SU-DHL-6 (cell line): ENCODE measurements at regions not wholly inside any gene's neighbourhood (a gene's known extent, or its start where the extent isn't known, plus 50 kb on each side); places are given as distances from the start of the nearest gene placed in this dataset.

Experiments used
- H2AFZ ChIP-seq: fragments of 200-600 bp; sonication (generic); 2 replicates; pipeline ENCODE4 v1.6.1; 2014; ENCODE audit warnings: low read depth, mild to moderate bottlenecking, moderate library complexity, mixed read lengths, antibody characterized with exemption, low read length; ENCODE audit not compliant: severe bottlenecking
- H3F3A ChIP-seq: fragments of 200-600 bp; shearing (Covaris generic); 2 replicates; pipeline ENCODE4 v1.6.0; 2016; ENCODE audit warnings: antibody characterized with exemption, mild to moderate bottlenecking; ENCODE audit not compliant: insufficient read depth
- H3K27ac ChIP-seq: fragments of 200-600 bp; sonication (generic); 2 replicates; pipeline ENCODE4 v1.5.1; 2016; ENCODE audit warnings: low read depth, mild to moderate bottlenecking, low read length, moderate library complexity, mixed read lengths
- H3K27me3 ChIP-seq: fragments of 200-600 bp; sonication (generic), shearing (Covaris generic); 2 replicates; pipeline ENCODE4 v1.6.0; 2014; ENCODE audit warnings: mild to moderate bottlenecking, low read length
- H3K36me3 ChIP-seq: fragments of 200-600 bp; sonication (generic); 2 replicates; pipeline ENCODE4 v1.6.1; 2014; ENCODE audit warnings: mild to moderate bottlenecking, low read length, mixed read lengths
- H3K4me2 ChIP-seq: fragments of 300-600, 200-600 bp; shearing (Covaris generic), sonication (generic); 2 replicates; pipeline ENCODE4 v1.6.0; 2014; ENCODE audit warnings: low read length, low read depth, mild to moderate bottlenecking; ENCODE audit not compliant: poor library complexity, severe bottlenecking
- H3K4me3 ChIP-seq: fragments of 200-600 bp; sonication (generic); 2 replicates; pipeline ENCODE4 v1.5.1; 2014; ENCODE audit warnings: antibody characterized with exemption, low read length, mild to moderate bottlenecking, mixed read lengths; ENCODE audit not compliant: insufficient read depth, poor library complexity, severe bottlenecking
- H3K79me2 ChIP-seq: fragments of 200-600 bp; sonication (generic); 2 replicates; pipeline ENCODE4 v1.6.1; 2014; ENCODE audit warnings: mild to moderate bottlenecking, low read length, moderate library complexity; ENCODE audit not compliant: insufficient read depth
- H3K9ac ChIP-seq: fragments of 200-600 bp; sonication (generic); 2 replicates; pipeline ENCODE4 v1.7.0; 2014; ENCODE audit warnings: mild to moderate bottlenecking, low read length
- H3K9me2 ChIP-seq: fragments of 200-600 bp; sonication (generic); replicated peaks from 2 replicates; pipeline ENCODE4 v1.6.1; 2014; ENCODE audit warnings: low read length; ENCODE audit not compliant: insufficient read depth
- H3K9me3 ChIP-seq: fragments of 200-600 bp; sonication (generic); 2 replicates; pipeline ENCODE4 v1.6.1; 2014; ENCODE audit warnings: low read length, mixed read lengths; ENCODE audit not compliant: insufficient read depth
- H4K20me1 ChIP-seq: fragments of 200-600 bp; sonication (generic); 2 replicates; pipeline ENCODE4 v1.6.1; 2014; ENCODE audit warnings: low read depth, mild to moderate bottlenecking, antibody characterized with exemption, low read length, moderate library complexity, mixed read lengths
- EZH2phosphoT487 ChIP-seq: fragments of 200-600 bp; sonication (generic), shearing (Covaris generic); conservative IDR thresholded peaks from 2 replicates; pipeline ENCODE4 v1.6.1; 2018; ENCODE audit warnings: mild to moderate bottlenecking, antibody characterized with exemption, low read length, moderate library complexity, mixed read lengths
- TF ChIP-seq, protein P1 (sequence below): fragments of 200-600 bp; sonication (generic); IDR thresholded peaks from one replicate; pipeline ENCODE4 v1.5.1; 2017; ENCODE audit warnings: antibody characterized with exemption, mild to moderate bottlenecking, low read length, moderate library complexity; ENCODE audit not compliant: insufficient read depth, poor library complexity, severe bottlenecking

- Histone ChIP-seq H3K9me2 (no peaks in the 10 kb centered on the region), H4K20me1 (no peaks in the 10 kb centered on the region), H3K27me3 (no peaks in the 10 kb centered on the region), H3K27ac (no peak overlapping the region), H3K4me2 (no peak overlapping the region), H3K4me3 (no peak overlapping the region), H3F3A (no peaks in the 10 kb centered on the region), H3K9me3 (no peaks in the 10 kb centered on the region), H3K79me2 (no peaks in the 10 kb centered on the region), H3K36me3 (no peaks in the 10 kb centered on the region), H2AFZ (no peak overlapping the region), H3K9ac (no peak overlapping the region)
- TF ChIP-seq EZH2phosphoT487, result no peak
- TF ChIP-seq, protein P1, sequence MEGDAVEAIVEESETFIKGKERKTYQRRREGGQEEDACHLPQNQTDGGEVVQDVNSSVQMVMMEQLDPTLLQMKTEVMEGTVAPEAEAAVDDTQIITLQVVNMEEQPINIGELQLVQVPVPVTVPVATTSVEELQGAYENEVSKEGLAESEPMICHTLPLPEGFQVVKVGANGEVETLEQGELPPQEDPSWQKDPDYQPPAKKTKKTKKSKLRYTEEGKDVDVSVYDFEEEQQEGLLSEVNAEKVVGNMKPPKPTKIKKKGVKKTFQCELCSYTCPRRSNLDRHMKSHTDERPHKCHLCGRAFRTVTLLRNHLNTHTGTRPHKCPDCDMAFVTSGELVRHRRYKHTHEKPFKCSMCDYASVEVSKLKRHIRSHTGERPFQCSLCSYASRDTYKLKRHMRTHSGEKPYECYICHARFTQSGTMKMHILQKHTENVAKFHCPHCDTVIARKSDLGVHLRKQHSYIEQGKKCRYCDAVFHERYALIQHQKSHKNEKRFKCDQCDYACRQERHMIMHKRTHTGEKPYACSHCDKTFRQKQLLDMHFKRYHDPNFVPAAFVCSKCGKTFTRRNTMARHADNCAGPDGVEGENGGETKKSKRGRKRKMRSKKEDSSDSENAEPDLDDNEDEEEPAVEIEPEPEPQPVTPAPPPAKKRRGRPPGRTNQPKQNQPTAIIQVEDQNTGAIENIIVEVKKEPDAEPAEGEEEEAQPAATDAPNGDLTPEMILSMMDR, result no peak
Observed at GRCh38 chrX:109839694-109840567, 106.9 kb upstream of the ACSL4 start.

DNA sequence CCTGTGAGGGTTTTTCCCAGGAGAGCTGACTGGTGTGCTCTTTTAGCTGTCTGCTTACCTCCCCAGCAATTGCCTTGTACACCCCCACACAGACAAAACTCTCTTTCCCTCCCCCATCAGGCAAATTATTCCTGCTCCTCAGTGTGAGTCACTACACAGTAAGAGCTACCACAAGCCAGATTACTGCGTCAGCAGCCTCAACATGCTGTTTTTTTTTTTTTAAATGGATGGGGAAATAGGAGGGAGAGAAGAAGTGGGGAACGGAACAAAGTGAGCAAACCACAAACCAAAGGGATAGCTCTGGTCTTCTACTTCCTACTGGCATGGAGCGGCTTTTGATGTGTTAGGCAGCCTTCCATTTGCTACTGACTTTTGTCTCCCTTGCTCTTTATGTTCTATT is 107.5 kb upstream of the ACSL4 start:
- H3K9ac ChIP-seq, result no peak overlapping the region
- TF ChIP-seq, protein P1, result no peak
- no peak for TF ChIP-seq EZH2phosphoT487
- H3K36me3 ChIP-seq, result no peaks in the 10 kb centered on the region
- no peak overlapping the region for H3K4me2 ChIP-seq
- no peaks in the 10 kb centered on the region for H3K27me3 ChIP-seq
- H3F3A ChIP-seq, result no peaks in the 10 kb centered on the region
- H2AFZ ChIP-seq, result no peak overlapping the region
- H3K27ac ChIP-seq, result no peak overlapping the region
- H3K9me3 ChIP-seq, result no peaks in the 10 kb centered on the region
- H3K4me3 ChIP-seq, result no peak overlapping the region
- H3K9me2 ChIP-seq, result no peaks in the 10 kb centered on the region
- H3K79me2 ChIP-seq, result no peaks in the 10 kb centered on the region
- H4K20me1 ChIP-seq, result no peaks in the 10 kb centered on the region

- no peaks in the 10 kb centered on the region for H3K36me3 ChIP-seq
- no peaks in the 10 kb centered on the region for H3F3A ChIP-seq
- H3K79me2 ChIP-seq, result no peaks in the 10 kb centered on the region
- H3K4me2 ChIP-seq, result no peak overlapping the region
- no peak for TF ChIP-seq EZH2phosphoT487
- TF ChIP-seq, protein P1, result no peak
- no peak overlapping the region for H3K9ac ChIP-seq
- H3K9me3 ChIP-seq, result no peaks in the 10 kb centered on the region
- H3K27me3 ChIP-seq, result no peaks in the 10 kb centered on the region
- no peak overlapping the region for H3K4me3 ChIP-seq
- no peak overlapping the region for H2AFZ ChIP-seq
- no peak overlapping the region for H3K27ac ChIP-seq
- no peaks in the 10 kb centered on the region for H4K20me1 ChIP-seq
- H3K9me2 ChIP-seq, result no peaks in the 10 kb centered on the region
Observed at GRCh38 chrX:109841257-109841656, 108.2 kb upstream of the ACSL4 start.
